LNCAP (cell line): ENCODE measurements at regions not wholly inside any gene's neighbourhood (a gene's known extent, or its start where the extent isn't known, plus 50 kb on each side); places are given as distances from the start of the nearest gene placed in this dataset.

Source experiments
- TF ChIP-seq, protein P1 (sequence below): fragments of 450-650 bp; IDR thresholded peaks from 2 replicates; pipeline ENCODE4 v1.5.1; 2017; ENCODE audit warnings: mild to moderate bottlenecking

DNA sequence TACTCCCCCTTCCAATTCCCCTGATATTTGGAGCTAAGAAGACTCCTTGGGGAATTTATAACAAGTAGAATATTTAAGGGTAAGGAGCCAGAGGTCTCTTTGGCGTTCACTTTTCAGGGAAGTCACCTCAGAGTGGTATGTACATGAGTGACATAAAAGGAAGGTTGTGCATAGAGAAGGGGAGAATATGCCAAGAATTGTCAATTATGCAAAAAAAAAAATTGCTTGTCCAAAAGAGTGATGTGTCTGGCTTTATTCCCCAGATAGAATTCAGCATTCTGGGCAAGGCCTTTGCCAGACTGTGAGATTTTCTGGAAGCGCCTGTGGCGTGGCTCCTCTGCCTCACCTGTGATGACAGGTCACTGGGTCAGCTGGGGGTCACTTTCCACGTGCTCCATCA lies 170.2 kb downstream of the MIAT start:
- TF ChIP-seq, protein P1, sequence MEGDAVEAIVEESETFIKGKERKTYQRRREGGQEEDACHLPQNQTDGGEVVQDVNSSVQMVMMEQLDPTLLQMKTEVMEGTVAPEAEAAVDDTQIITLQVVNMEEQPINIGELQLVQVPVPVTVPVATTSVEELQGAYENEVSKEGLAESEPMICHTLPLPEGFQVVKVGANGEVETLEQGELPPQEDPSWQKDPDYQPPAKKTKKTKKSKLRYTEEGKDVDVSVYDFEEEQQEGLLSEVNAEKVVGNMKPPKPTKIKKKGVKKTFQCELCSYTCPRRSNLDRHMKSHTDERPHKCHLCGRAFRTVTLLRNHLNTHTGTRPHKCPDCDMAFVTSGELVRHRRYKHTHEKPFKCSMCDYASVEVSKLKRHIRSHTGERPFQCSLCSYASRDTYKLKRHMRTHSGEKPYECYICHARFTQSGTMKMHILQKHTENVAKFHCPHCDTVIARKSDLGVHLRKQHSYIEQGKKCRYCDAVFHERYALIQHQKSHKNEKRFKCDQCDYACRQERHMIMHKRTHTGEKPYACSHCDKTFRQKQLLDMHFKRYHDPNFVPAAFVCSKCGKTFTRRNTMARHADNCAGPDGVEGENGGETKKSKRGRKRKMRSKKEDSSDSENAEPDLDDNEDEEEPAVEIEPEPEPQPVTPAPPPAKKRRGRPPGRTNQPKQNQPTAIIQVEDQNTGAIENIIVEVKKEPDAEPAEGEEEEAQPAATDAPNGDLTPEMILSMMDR: no peak

DNA sequence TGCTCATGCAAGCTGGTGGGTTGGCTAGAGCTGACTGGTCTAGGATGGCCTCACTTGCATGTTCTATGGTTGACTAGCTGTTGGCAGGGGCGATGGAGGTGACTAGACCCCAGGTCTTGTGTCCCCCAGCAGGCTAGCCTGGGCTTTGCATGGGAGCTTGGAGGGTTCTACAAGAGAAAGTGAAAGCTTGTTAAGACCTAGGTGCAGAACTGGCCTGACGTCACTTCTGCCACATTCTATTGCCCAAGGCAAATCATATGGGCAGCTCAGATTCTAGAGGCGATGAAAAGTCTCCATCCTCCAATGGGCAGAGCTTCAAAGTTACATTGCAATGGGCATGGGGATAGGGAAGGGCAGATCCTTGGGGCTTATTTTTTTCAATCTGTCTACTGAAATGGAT lies 170.9 kb downstream of the MIAT start:
- TF ChIP-seq, protein P1: no peak

DNA sequence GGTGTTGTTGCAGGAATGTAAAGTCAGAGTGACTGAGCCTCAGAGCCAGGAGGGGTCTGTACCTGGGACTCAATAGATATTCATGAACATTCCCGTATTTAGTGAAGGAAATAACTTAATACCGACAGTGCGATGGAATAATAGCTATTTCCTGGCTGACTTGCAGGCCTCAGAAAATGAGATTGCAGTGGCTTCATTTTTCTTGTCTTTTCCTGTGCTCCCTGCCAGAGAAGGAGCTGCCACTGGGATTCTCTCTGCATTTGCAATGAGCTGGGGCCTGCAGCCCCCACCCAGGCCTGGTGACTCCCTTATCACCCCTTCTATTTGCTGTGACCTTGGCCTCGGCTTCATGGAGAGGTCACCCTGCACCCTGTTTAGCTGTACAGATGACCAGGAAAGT lies 173.4 kb downstream of the MIAT start:
- TF ChIP-seq, protein P1: no peak

DNA sequence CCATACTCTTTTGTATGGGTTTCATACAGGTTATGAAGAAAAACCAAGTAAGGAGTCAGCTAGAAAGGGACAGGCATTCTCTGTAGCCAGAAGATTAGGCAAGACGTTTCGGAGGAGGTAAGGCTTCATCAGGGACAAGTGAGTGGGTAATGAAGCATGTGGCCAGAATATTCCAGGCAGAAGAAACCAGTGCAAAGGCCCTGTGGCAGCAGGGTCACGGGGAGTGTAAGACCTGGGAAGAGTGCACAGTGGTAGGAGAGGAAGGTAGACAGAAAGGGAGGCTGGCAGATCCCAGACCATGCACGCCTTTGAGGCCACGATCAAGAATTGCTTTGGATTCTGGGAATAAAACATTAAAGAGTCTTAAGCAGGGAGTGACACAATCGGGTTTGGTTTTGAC lies 177.6 kb downstream of the MIAT start:
- TF ChIP-seq, protein P1: no peak

DNA sequence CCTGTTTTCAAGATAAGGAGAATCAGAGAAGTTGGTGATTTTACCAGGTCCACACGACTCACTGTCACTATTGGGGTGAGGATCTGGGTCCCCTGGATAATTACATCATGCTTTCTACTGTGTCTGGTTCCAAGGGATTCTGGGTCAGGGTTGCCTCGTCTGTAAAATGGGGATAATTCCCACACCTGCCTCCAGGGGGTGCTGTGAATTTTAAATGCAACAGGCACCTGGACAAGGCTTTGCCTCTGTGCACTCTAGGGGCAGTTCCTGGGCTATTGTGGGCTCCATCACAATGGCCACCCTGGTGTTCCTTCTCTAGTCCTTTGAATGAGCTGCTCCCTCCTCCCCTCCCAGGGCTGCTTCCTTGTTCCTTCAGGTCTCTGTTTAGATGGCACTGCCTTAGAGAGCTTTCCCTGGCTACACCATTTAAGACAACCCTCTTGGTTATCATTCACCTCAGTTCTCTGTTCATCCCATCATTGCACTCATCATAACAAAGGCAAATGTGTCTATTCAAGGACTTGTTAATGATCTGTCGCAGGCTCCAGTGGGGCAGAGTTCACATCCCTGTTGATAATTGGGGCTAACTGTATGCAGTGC lies 178.6 kb downstream of the MIAT start:
- TF ChIP-seq, protein P1: peak; percentile 51

DNA sequence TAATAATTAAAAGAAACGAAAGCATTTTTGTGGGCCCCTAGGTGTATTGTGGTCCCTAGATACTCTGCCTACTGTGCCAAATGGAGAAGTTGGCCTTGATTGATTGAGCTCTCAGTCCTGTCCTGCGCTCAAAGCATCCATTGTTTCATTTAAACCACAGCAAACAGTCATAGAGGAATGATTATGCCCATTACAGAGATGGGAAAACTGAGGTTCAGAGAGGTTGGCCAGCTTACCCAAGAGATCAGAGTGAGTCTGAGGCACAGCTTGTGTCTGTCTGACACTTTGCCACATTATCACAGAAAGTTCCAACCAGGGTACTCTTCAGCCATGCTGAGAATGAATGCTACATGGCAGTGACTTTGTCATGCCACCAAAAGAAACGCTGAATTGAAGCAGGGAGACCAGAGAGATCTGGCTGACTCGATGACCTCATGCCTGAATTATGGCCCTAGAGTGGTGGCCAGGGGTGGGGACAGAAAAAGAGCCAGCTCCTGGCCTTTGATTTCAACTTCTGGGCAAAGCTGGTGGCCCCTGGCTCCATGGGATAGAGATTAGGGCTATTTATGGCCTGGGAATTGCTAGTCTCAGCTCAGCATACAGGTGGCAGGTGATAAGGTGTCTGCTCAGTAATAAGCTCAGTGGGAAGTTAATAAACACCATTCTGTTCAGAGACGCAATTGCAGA lies 180.5 kb downstream of the MIAT start:
- TF ChIP-seq, protein P1: no peak

DNA sequence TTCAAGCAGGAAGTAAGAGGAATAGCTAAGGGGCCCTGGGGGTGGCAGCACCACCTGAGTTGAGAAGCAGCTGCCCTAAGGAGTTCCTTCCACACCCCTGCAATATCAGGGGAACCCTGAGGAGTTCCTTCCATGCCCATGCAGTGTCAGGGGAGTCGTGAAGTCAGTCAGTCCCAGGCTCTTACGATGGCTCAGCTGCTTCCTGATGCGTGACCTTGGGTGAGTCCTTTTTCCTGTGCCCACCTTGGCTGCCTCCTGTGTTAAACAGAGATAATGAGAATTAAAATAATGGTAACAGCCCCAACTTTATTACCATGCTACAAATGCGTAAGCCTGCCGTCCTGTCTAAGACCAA lies 181.1 kb downstream of the MIAT start:
- TF ChIP-seq, protein P1: no peak
